HG03521 (cell line): ENCODE measurements at regions not wholly inside any gene's neighbourhood (a gene's known extent, or its start where the extent isn't known, plus 50 kb on each side); places are given as distances from the start of the nearest gene placed in this dataset.

Experiments used
- ATAC-seq: cut with Tn5 transposase; IDR thresholded peaks from one replicate; pipeline ENCODE4 v1.9.1; 2021; ENCODE audit warnings: mild to moderate bottlenecking, moderate library complexity; ENCODE audit not compliant: unreplicated experiment

GRCh38 chr3:174398761-174399160 lies 460.4 kb upstream of the NAALADL2 start:
- no peak for ATAC-seq

- ATAC-seq = no peak
Observed at GRCh38 chr3:174403831-174404230, 455.3 kb upstream of the NAALADL2 start.

- no peak for ATAC-seq
Observed at GRCh38 chr3:174408310-174408709, 450.8 kb upstream of the NAALADL2 start.

GRCh38 chr3:174409086-174409743 lies 449.9 kb upstream of the NAALADL2 start:
- no peak for ATAC-seq

- no peak for ATAC-seq
Observed at GRCh38 chr3:174413062-174413912, 445.8 kb upstream of the NAALADL2 start.

GRCh38 chr3:174414902-174415301 lies 444.2 kb upstream of the NAALADL2 start:
- ATAC-seq = no peak

GRCh38 chr3:174417573-174417972 lies 441.6 kb upstream of the NAALADL2 start:
- no peak for ATAC-seq

- ATAC-seq = no peak
Observed at GRCh38 chr3:174419216-174419615, 439.9 kb upstream of the NAALADL2 start.

GRCh38 chr3:174423936-174424335 lies 435.2 kb upstream of the NAALADL2 start:
- no peak for ATAC-seq

GRCh38 chr3:174424656-174425055 lies 434.5 kb upstream of the NAALADL2 start:
- ATAC-seq = no peak

- no peak for ATAC-seq
Observed at GRCh38 chr3:174425422-174425821, 433.7 kb upstream of the NAALADL2 start.

- ATAC-seq = no peak
Observed at GRCh38 chr3:174430986-174431385, 428.1 kb upstream of the NAALADL2 start.

GRCh38 chr3:174431717-174432116 lies 427.4 kb upstream of the NAALADL2 start:
- ATAC-seq = no peak

- no peak for ATAC-seq
Observed at GRCh38 chr3:174436367-174436766, 422.8 kb upstream of the NAALADL2 start.

GRCh38 chr3:174438501-174439145 lies 420.5 kb upstream of the NAALADL2 start:
- no peak for ATAC-seq

GRCh38 chr3:174439331-174440252 lies 419.5 kb upstream of the NAALADL2 start:
- no peak for ATAC-seq

GRCh38 chr3:174440253-174440701 lies 418.9 kb upstream of the NAALADL2 start:
- no peak for ATAC-seq

GRCh38 chr3:174440741-174441587 lies 418.2 kb upstream of the NAALADL2 start:
- peak; percentile 74 for ATAC-seq

- no peak for ATAC-seq
Observed at GRCh38 chr3:174441588-174442301, 417.4 kb upstream of the NAALADL2 start.
